Activated B cell treated with CpG ODN at 0.5 μM for 24 hours (primary cell): ENCODE measurements at regions not wholly inside any gene's neighbourhood (a gene's known extent, or its start where the extent isn't known, plus 50 kb on each side); places are given as distances from the start of the nearest gene placed in this dataset.

Experiments used
- ATAC-seq: fragments of 200-7000 bp; cut with Tn5 transposase; one replicate; pipeline ENCODE4 v1.10.0; 2021; ENCODE audit warnings: low read depth, mild to moderate bottlenecking, moderate library complexity
- CTCF ChIA-PET: fragments of 350-600 bp; sonication (Branson Sonifier 250); formaldehyde crosslinking; loops from one replicate; lab custom pipeline; 2021; ENCODE audit warnings: antibody characterized with exemption; lab: Charles Lee
- POLR2A ChIA-PET: fragments of 350-600 bp; sonication (Branson Sonifier 250); formaldehyde crosslinking; loops from one replicate; lab custom pipeline; 2021; ENCODE audit warnings: antibody characterized with exemption; lab: Charles Lee
- DNase-seq: peaks from one replicate; pipeline ENCODE4 v3.0.0; 2022
- H3K27ac Mint-ChIP-seq: one replicate; pipeline ENCODE4 v1.8.0; 2020; ENCODE audit warnings: mixed read lengths
- H3K27me3 Mint-ChIP-seq: one replicate; pipeline ENCODE4 v1.8.0; 2021; ENCODE audit warnings: mixed read lengths
- H3K36me3 Mint-ChIP-seq: one replicate; pipeline ENCODE4 v1.8.0; 2021; ENCODE audit warnings: low read depth, mixed read lengths
- H3K4me1 Mint-ChIP-seq: one replicate; pipeline ENCODE4 v1.8.0; 2021; ENCODE audit warnings: mixed read lengths
- H3K4me3 Mint-ChIP-seq: one replicate; pipeline ENCODE4 v1.8.0; 2020; ENCODE audit warnings: mild to moderate bottlenecking, mixed read lengths
- H3K9me3 Mint-ChIP-seq: one replicate; pipeline ENCODE4 v1.8.0; 2020; ENCODE audit warnings: mixed read lengths
- CTCF ChIP-seq: fragments of 200-600 bp; IDR thresholded peaks from one replicate; pipeline ENCODE4 v1.8.0; 2022; ENCODE audit warnings: antibody characterized with exemption, mild to moderate bottlenecking
- intact Hi-C: fragments of 100-400 bp; cut with micrococcal nuclease; formaldehyde crosslinking; loops from one replicate; pipeline ENCODE4 v1.15.1; 2024

- Mint-ChIP-seq H3K27ac (no peak overlapping the region), H3K36me3 (no peaks in the 10 kb centered on the region), H3K4me3 (no peak overlapping the region), H3K9me3 (no peaks in the 10 kb centered on the region), H3K27me3 (peaks cover 5% of the 10 kb centered on the region), H3K4me1 (no peaks in the 10 kb centered on the region)
- intact Hi-C loops: loop anchor here (10.0 kb wide), 1 partner anchor 676 kb away; no protein-coding TSS in a partner anchor
- ChIA-PET POLR2A (no interaction called here), CTCF (no interaction called here)
- DNase-seq (no peak), ATAC-seq (no peak)
- TF ChIP-seq CTCF: no peak
Measured at GRCh38 chr2:59440491-59440890, 1113.0 kb downstream of the BCL11A start.

DNA sequence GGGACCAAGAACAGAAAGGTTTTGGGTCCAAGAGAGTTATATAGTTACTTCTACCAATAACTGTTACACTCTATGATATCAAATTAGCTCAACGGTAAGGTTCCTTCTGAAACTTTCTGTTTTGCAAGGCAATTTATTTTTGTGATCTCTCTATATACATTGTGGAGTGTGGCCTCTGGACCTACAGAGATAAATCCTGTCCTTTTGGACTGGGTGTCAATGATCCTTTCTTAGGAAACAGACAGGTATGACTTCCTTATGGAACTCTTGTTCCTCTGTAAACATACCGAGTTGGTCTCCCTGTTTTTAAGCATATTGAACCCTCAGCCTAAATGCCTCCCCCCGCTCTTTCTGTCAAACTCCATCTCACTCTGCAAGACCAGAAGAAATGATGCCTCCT is 1117.8 kb downstream of the BCL11A start:
- ATAC-seq (no peak), DNase-seq (no peak)
- Mint-ChIP-seq H3K36me3 (no peaks in the 10 kb centered on the region), H3K27me3 (peaks cover 8% of the 10 kb centered on the region), H3K4me1 (no peaks in the 10 kb centered on the region), H3K4me3 (no peak overlapping the region), H3K9me3 (peaks cover 8% of the 10 kb centered on the region), H3K27ac (no peak overlapping the region)
- no peak for TF ChIP-seq CTCF
- ChIA-PET CTCF (no interaction called here), POLR2A (no interaction called here)
- intact Hi-C loops: no loop called here

GRCh38 chr2:59428940-59429339 is 1124.5 kb downstream of the BCL11A start:
- TF ChIP-seq CTCF: no peak
- CTCF ChIA-PET: no interaction called here
- DNase-seq (no peak), ATAC-seq (no peak)
- H3K9me3 Mint-ChIP-seq: peaks cover 13% of the 10 kb centered on the region
- intact Hi-C loops: no loop called here
- no peaks in the 10 kb centered on the region for H3K4me1 Mint-ChIP-seq
- POLR2A ChIA-PET: no interaction called here
- H3K4me3 Mint-ChIP-seq: no peak overlapping the region
- H3K27ac Mint-ChIP-seq: no peak overlapping the region
- peaks cover 5% of the 10 kb centered on the region for H3K27me3 Mint-ChIP-seq
- no peaks in the 10 kb centered on the region for H3K36me3 Mint-ChIP-seq

- intact Hi-C loops: no loop called here
- H3K27me3 Mint-ChIP-seq: peaks cover 5% of the 10 kb centered on the region
- TF ChIP-seq CTCF: no peak
- peaks cover 11% of the 10 kb centered on the region for H3K9me3 Mint-ChIP-seq
- DNase-seq (no peak), ATAC-seq (no peak)
- H3K4me1 Mint-ChIP-seq: no peaks in the 10 kb centered on the region
- ChIA-PET CTCF (no interaction called here), POLR2A (no interaction called here)
- no peak overlapping the region for H3K27ac Mint-ChIP-seq
- no peaks in the 10 kb centered on the region for H3K36me3 Mint-ChIP-seq
- no peak overlapping the region for H3K4me3 Mint-ChIP-seq
Measured at GRCh38 chr2:59427980-59428379, 1125.5 kb downstream of the BCL11A start.

DNA sequence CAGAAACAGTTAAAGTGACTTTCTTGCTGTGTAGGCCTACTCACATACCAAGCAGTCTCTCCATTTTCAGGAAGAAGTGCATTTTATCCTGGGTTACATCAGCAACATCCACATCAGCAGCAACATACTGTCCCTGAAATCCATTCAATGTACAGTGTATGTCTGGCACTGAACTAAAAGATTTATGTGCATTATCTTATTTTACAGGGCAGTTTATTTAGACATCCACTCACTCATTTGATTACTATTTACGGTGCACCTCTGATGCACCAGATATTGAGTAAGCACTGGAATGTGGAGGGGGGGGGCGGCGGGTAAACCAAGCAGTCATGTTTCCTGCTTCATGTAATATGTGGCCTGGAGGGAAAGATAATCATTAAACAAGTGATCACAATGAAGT is 1128.2 kb downstream of the BCL11A start:
- Mint-ChIP-seq H3K9me3 (peaks cover 3% of the 10 kb centered on the region), H3K36me3 (no peaks in the 10 kb centered on the region), H3K4me3 (no peak overlapping the region), H3K27ac (no peak overlapping the region), H3K27me3 (peaks cover 2% of the 10 kb centered on the region), H3K4me1 (no peaks in the 10 kb centered on the region)
- ChIA-PET POLR2A (no interaction called here), CTCF (no interaction called here)
- no peak for TF ChIP-seq CTCF
- no peak for DNase-seq
- intact Hi-C loops: no loop called here
- no peak for ATAC-seq
